ENCODE measurements at regions not wholly inside any gene's neighbourhood (a gene's known extent, or its start where the extent isn't known, plus 50 kb on each side); places are given as distances from the start of the nearest gene placed in this dataset.
"Not testable (repeated sequence)": the region's sequence is repeated elsewhere in the genome, so short reads cannot be mapped to it uniquely, and the experiment has no call there.

GRCh38 chr5:96112703-96113102 lies 151.1 kb upstream of the ELL2 start:
- TF ChIP-seq CTCF (IDR thresholded peaks at IDR 0.05; ENCODE audit: control insufficient read depth, insufficient read depth, low read depth, low read length, missing control alignments) = no peak
- DNase-seq (ENCODE audit: low read depth) = no peak

GRCh38 chr5:96112123-96112670 lies 150.5 kb upstream of the ELL2 start:
- no peak overlapping the region for H3K4me3 ChIP-seq (ENCODE audit: control insufficient read depth, low read depth, low read length)
- peak; percentile 1 for TF ChIP-seq CTCF (IDR thresholded peaks at IDR 0.05; ENCODE audit: control insufficient read depth, insufficient read depth, low read depth, low read length, missing control alignments)
- DNase-seq (ENCODE audit: low read depth) = no peak

More at GRCh38 chr5:96112703-96113102, 151.1 kb upstream of the ELL2 start:
- H3K4me3 ChIP-seq (ENCODE audit: control insufficient read depth, low read depth, low read length) = no peak overlapping the region

GRCh38 chr5:96111080-96111756 lies 149.6 kb upstream of the ELL2 start:
- TF ChIP-seq CTCF (IDR thresholded peaks at IDR 0.05; ENCODE audit: control insufficient read depth, insufficient read depth, low read depth, low read length, missing control alignments) = no peak
- no peak overlapping the region for H3K4me3 ChIP-seq (ENCODE audit: control insufficient read depth, low read depth, low read length)
- DNase-seq (ENCODE audit: low read depth) = no peak

GRCh38 chr5:96110300-96110699 lies 148.6 kb upstream of the ELL2 start:
- H3K4me3 ChIP-seq (ENCODE audit: control insufficient read depth, low read depth, low read length) = no peak overlapping the region
- TF ChIP-seq CTCF (IDR thresholded peaks at IDR 0.05; ENCODE audit: control insufficient read depth, insufficient read depth, low read depth, low read length, missing control alignments) = no peak
- DNase-seq (ENCODE audit: low read depth) = no peak

- H3K4me3 ChIP-seq (ENCODE audit: control insufficient read depth, low read depth, low read length); DNase-seq (ENCODE audit: low read depth): not testable (repeated sequence)
These were observed 147.0 kb upstream of the ELL2 start for GRCh38 chr5:96108629-96109028.

GRCh38 chr5:96103829-96104228 lies 142.2 kb upstream of the ELL2 start:
- H3K4me3 ChIP-seq (ENCODE audit: control insufficient read depth, low read depth, low read length); DNase-seq (ENCODE audit: low read depth): not testable (repeated sequence)

GRCh38 chr5:96101358-96102089 lies 139.9 kb upstream of the ELL2 start:
- no peak overlapping the region for H3K4me3 ChIP-seq (ENCODE audit: control insufficient read depth, low read depth, low read length)
- DNase-seq (ENCODE audit: low read depth) = no peak
- no peak for TF ChIP-seq CTCF (IDR thresholded peaks at IDR 0.05; ENCODE audit: control insufficient read depth, insufficient read depth, low read depth, low read length, missing control alignments)

DNA sequence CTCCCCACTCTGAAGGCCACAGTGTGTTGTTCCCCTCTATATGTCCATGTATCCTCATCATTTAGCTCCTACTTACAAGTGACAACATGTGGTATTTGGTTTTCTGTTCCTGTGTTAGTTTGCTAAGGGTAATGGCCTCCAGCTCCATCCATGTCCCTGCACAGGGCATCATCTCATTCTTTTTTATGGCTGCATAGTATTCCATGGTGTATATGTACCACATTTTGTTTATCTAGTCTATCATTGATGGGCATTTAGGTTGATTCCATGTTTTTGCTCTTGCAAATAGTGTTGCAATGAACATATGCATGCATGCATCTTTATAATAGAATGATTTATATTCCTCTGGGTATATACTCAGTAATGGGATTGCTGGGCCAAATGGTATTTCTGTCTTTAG lies 135.8 kb upstream of the ELL2 start:
- DNase-seq (ENCODE audit: low read depth) = not testable (repeated sequence)

More for the DNA sequence above, 135.8 kb upstream of the ELL2 start:
- not testable (repeated sequence) for H3K4me3 ChIP-seq (ENCODE audit: control insufficient read depth, low read depth, low read length)

All from AG09309 (cell line).